ENCODE measurements at regions not wholly inside any gene's neighbourhood (a gene's known extent, or its start where the extent isn't known, plus 50 kb on each side); places are given as distances from the start of the nearest gene placed in this dataset.

GRCh38 chr1:21365036-21365435, 74.8 kb upstream of the ECE1 start:
- DNase-seq, result no peak
- no peak overlapping the region for H3K4me3 Mint-ChIP-seq
- H3K27me3 Mint-ChIP-seq (ENCODE audit: low read depth, poor library complexity), result peaks cover 4% of the 10 kb centered on the region
- no peak overlapping the region for H3K27ac Mint-ChIP-seq
- TF ChIP-seq CTCF (IDR thresholded peaks at IDR 0.05), result no peak
- no peaks in the 10 kb centered on the region for H3K9me3 Mint-ChIP-seq
- H3K4me1 Mint-ChIP-seq, result peaks cover 6% of the 10 kb centered on the region
- no peaks in the 10 kb centered on the region for H3K36me3 Mint-ChIP-seq (ENCODE audit: low read depth)

GRCh38 chr1:21362096-21362495, 71.8 kb upstream of the ECE1 start:
- DNase-seq, result no peak
- Mint-ChIP-seq H3K36me3 (ENCODE audit: low read depth) (no peaks in the 10 kb centered on the region), H3K4me1 (peaks cover 6% of the 10 kb centered on the region), H3K9me3 (no peaks in the 10 kb centered on the region), H3K27me3 (ENCODE audit: low read depth, poor library complexity) (peaks cover 12% of the 10 kb centered on the region), H3K27ac (peak overlapping the region; percentile 19), H3K4me3 (no peak overlapping the region)
- no peak for TF ChIP-seq CTCF (IDR thresholded peaks at IDR 0.05)

- no peak for TF ChIP-seq CTCF (IDR thresholded peaks at IDR 0.05)
- DNase-seq, result no peak
- no peak overlapping the region for H3K4me3 Mint-ChIP-seq
Measured at GRCh38 chr1:21361506-21361905, 71.2 kb upstream of the ECE1 start.

GRCh38 chr1:21357161-21357560, 66.9 kb upstream of the ECE1 start:
- DNase-seq, result no peak
- no peak overlapping the region for H3K4me3 Mint-ChIP-seq
- H3K36me3 Mint-ChIP-seq (ENCODE audit: low read depth), result no peaks in the 10 kb centered on the region
- H3K27me3 Mint-ChIP-seq (ENCODE audit: low read depth, poor library complexity), result peaks cover 28% of the 10 kb centered on the region
- no peaks in the 10 kb centered on the region for H3K9me3 Mint-ChIP-seq
- H3K27ac Mint-ChIP-seq, result no peak overlapping the region
- peaks cover 6% of the 10 kb centered on the region for H3K4me1 Mint-ChIP-seq
- no peak for TF ChIP-seq CTCF (IDR thresholded peaks at IDR 0.05)

More at GRCh38 chr1:21361506-21361905, 71.2 kb upstream of the ECE1 start:
- no peaks in the 10 kb centered on the region for H3K9me3 Mint-ChIP-seq
- peaks cover 18% of the 10 kb centered on the region for H3K27me3 Mint-ChIP-seq (ENCODE audit: low read depth, poor library complexity)
- no peak overlapping the region for H3K27ac Mint-ChIP-seq
- H3K4me1 Mint-ChIP-seq, result peaks cover 6% of the 10 kb centered on the region
- no peaks in the 10 kb centered on the region for H3K36me3 Mint-ChIP-seq (ENCODE audit: low read depth)

- Mint-ChIP-seq H3K9me3 (no peaks in the 10 kb centered on the region), H3K4me1 (peaks cover 11% of the 10 kb centered on the region), H3K4me3 (no peak overlapping the region), H3K27me3 (ENCODE audit: low read depth, poor library complexity) (peaks cover 28% of the 10 kb centered on the region), H3K27ac (no peak overlapping the region), H3K36me3 (ENCODE audit: low read depth) (no peaks in the 10 kb centered on the region)
- no peak for TF ChIP-seq CTCF (IDR thresholded peaks at IDR 0.05)
- no peak for DNase-seq
Measured at GRCh38 chr1:21355956-21356355, 65.7 kb upstream of the ECE1 start.

GRCh38 chr1:21352586-21352985, 62.3 kb upstream of the ECE1 start:
- no peaks in the 10 kb centered on the region for H3K36me3 Mint-ChIP-seq (ENCODE audit: low read depth)
- no peak overlapping the region for H3K27ac Mint-ChIP-seq
- TF ChIP-seq CTCF (IDR thresholded peaks at IDR 0.05), result no peak
- H3K9me3 Mint-ChIP-seq, result no peaks in the 10 kb centered on the region
- peaks cover 21% of the 10 kb centered on the region for H3K27me3 Mint-ChIP-seq (ENCODE audit: low read depth, poor library complexity)
- H3K4me1 Mint-ChIP-seq, result peaks cover 22% of the 10 kb centered on the region
- no peak overlapping the region for H3K4me3 Mint-ChIP-seq
- no peak for DNase-seq

Measured in nephron progenitor cell (in vitro differentiated cells).